ENCODE measurements at regions not wholly inside any gene's neighbourhood (a gene's known extent, or its start where the extent isn't known, plus 50 kb on each side); places are given as distances from the start of the nearest gene placed in this dataset.

DNA sequence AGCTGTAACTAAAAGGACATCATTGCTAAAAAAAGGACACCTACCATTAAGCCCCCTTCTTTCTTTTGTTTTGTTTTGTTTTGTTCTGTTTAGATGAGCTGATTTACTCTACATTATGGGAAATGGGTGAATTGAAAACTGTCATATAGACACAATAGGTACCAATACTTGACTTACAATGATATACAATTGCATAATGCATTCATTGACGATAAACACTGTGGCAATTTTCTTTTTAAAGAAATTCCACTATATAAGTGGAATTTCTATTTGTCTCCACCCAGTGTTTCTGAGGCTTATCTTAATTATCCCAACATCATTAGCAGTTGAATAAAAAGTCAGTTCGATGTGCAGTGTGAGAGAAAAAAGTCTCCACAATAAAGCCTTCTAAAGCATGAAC, 282.1 kb downstream of the BCL2 start:
- TF ChIP-seq, protein P1, sequence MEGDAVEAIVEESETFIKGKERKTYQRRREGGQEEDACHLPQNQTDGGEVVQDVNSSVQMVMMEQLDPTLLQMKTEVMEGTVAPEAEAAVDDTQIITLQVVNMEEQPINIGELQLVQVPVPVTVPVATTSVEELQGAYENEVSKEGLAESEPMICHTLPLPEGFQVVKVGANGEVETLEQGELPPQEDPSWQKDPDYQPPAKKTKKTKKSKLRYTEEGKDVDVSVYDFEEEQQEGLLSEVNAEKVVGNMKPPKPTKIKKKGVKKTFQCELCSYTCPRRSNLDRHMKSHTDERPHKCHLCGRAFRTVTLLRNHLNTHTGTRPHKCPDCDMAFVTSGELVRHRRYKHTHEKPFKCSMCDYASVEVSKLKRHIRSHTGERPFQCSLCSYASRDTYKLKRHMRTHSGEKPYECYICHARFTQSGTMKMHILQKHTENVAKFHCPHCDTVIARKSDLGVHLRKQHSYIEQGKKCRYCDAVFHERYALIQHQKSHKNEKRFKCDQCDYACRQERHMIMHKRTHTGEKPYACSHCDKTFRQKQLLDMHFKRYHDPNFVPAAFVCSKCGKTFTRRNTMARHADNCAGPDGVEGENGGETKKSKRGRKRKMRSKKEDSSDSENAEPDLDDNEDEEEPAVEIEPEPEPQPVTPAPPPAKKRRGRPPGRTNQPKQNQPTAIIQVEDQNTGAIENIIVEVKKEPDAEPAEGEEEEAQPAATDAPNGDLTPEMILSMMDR (IDR thresholded peaks at IDR 0.05; ENCODE audit: unreplicated experiment), result no peak
- CTCF ChIA-PET, result interaction anchor here (0.7 kb wide), 1 partner anchor 10 kb away, joined by 11 read pairs; no protein-coding TSS in a partner anchor
- BruUV-seq (replicated peaks), result no TSS peak

DNA sequence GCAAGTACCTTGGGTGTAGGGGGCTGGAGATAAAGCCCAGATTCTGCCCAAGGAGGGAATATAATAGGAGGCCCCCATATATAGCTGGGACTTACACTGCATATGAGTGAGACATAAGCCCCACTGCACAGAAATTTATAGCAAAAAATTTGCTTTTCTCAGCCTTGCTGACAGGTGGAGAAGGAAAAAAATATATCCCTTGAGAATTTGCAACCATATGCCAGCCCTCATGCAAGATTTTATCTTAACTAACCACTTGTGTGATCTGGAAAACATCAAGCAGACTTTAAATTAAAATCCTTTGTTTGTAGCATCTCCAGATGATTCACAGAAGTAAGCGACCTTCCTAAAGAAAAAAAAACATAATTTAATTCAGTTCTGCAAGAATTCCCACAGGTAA, 288.2 kb downstream of the BCL2 start:
- Mint-ChIP-seq H3K27ac (ENCODE audit: unreplicated experiment) (no peak overlapping the region), H3K9me3 (ENCODE audit: low read depth, unreplicated experiment) (peaks cover 3% of the 10 kb centered on the region), H3K36me3 (ENCODE audit: insufficient read depth, unreplicated experiment) (no peaks in the 10 kb centered on the region), H3K4me3 (ENCODE audit: low read depth, unreplicated experiment) (no peak overlapping the region), H3K4me1 (ENCODE audit: low read depth, unreplicated experiment) (peaks cover 7% of the 10 kb centered on the region), H3K27me3 (ENCODE audit: unreplicated experiment) (no peaks in the 10 kb centered on the region)
- CTCF ChIA-PET, result no interaction called here
- intact Hi-C loops (cut with micrococcal nuclease; ENCODE audit: unreplicated experiment), result no loop called here
- TF ChIP-seq, protein P1 (IDR thresholded peaks at IDR 0.05; ENCODE audit: unreplicated experiment), result no peak
- no TSS peak for BruUV-seq (replicated peaks)
- DNase-seq, result no peak

More for the DNA sequence above, 282.1 kb downstream of the BCL2 start:
- intact Hi-C loops (cut with micrococcal nuclease; ENCODE audit: unreplicated experiment), result no loop called here
- no peak overlapping the region for H3K27ac Mint-ChIP-seq (ENCODE audit: unreplicated experiment)
- H3K4me1 Mint-ChIP-seq (ENCODE audit: low read depth, unreplicated experiment), result peaks cover 20% of the 10 kb centered on the region
- H3K4me3 Mint-ChIP-seq (ENCODE audit: low read depth, unreplicated experiment), result no peak overlapping the region
- no peaks in the 10 kb centered on the region for H3K27me3 Mint-ChIP-seq (ENCODE audit: unreplicated experiment)
- no peak for DNase-seq
- H3K9me3 Mint-ChIP-seq (ENCODE audit: low read depth, unreplicated experiment), result no peaks in the 10 kb centered on the region
- no peaks in the 10 kb centered on the region for H3K36me3 Mint-ChIP-seq (ENCODE audit: insufficient read depth, unreplicated experiment)
